D721Med (cell line): ENCODE measurements at regions not wholly inside any gene's neighbourhood (a gene's known extent, or its start where the extent isn't known, plus 50 kb on each side); places are given as distances from the start of the nearest gene placed in this dataset.

ENCODE experiments used
- DNase-seq: peaks from one replicate; pipeline ENCODE4 v3.0.0; 2011; ENCODE audit warnings: low spot score; ENCODE audit not compliant: insufficient read length
- FAIRE-seq: peaks from 2 replicates; lab custom pipeline; 2011; peaks lifted over from hg19 to GRCh38; lab: Jason Lieb, UNC
- TF ChIP-seq, protein P1 (sequence below): IDR thresholded peaks from 2 replicates; pipeline ENCODE4 v1.5.1; 2012; ENCODE audit warnings: mild to moderate bottlenecking, control low read depth; ENCODE audit not compliant: insufficient read depth; ENCODE audit errors: missing control alignments

- FAIRE-seq, result no peak
- TF ChIP-seq, protein P1, sequence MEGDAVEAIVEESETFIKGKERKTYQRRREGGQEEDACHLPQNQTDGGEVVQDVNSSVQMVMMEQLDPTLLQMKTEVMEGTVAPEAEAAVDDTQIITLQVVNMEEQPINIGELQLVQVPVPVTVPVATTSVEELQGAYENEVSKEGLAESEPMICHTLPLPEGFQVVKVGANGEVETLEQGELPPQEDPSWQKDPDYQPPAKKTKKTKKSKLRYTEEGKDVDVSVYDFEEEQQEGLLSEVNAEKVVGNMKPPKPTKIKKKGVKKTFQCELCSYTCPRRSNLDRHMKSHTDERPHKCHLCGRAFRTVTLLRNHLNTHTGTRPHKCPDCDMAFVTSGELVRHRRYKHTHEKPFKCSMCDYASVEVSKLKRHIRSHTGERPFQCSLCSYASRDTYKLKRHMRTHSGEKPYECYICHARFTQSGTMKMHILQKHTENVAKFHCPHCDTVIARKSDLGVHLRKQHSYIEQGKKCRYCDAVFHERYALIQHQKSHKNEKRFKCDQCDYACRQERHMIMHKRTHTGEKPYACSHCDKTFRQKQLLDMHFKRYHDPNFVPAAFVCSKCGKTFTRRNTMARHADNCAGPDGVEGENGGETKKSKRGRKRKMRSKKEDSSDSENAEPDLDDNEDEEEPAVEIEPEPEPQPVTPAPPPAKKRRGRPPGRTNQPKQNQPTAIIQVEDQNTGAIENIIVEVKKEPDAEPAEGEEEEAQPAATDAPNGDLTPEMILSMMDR, result no peak
- DNase-seq, result no peak
These were observed 150.6 kb upstream of the TSC22D1 start for GRCh38 chr13:44726778-44727177.

GRCh38 chr13:44726214-44726613 lies 150.1 kb upstream of the TSC22D1 start:
- no peak for FAIRE-seq
- DNase-seq, result no peak
- TF ChIP-seq, protein P1, result no peak

GRCh38 chr13:44719857-44720671 lies 143.9 kb upstream of the TSC22D1 start:
- DNase-seq (no peak), FAIRE-seq (no peak)
- TF ChIP-seq, protein P1, result no peak

DNA sequence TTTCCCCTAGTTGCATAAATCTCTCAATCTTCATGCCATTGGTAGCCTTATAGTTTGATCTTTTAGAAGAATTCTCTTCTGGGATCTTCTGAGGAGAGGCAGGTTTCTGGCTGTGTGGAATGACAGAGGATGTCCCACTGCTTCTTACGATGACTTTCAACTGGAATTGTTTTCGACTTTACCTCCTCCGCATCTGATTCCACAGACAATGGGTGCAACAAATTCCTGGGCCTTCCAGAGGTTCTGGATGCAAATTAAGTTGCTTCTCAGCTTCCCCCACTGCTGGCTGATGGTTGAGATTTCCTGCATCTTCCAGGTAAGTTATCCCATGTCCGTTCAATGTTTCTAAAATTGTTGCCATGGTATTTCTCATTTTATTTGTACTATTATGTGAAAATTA lies 142.3 kb upstream of the TSC22D1 start:
- TF ChIP-seq, protein P1, result no peak
- DNase-seq (no peak), FAIRE-seq (no peak)

DNA sequence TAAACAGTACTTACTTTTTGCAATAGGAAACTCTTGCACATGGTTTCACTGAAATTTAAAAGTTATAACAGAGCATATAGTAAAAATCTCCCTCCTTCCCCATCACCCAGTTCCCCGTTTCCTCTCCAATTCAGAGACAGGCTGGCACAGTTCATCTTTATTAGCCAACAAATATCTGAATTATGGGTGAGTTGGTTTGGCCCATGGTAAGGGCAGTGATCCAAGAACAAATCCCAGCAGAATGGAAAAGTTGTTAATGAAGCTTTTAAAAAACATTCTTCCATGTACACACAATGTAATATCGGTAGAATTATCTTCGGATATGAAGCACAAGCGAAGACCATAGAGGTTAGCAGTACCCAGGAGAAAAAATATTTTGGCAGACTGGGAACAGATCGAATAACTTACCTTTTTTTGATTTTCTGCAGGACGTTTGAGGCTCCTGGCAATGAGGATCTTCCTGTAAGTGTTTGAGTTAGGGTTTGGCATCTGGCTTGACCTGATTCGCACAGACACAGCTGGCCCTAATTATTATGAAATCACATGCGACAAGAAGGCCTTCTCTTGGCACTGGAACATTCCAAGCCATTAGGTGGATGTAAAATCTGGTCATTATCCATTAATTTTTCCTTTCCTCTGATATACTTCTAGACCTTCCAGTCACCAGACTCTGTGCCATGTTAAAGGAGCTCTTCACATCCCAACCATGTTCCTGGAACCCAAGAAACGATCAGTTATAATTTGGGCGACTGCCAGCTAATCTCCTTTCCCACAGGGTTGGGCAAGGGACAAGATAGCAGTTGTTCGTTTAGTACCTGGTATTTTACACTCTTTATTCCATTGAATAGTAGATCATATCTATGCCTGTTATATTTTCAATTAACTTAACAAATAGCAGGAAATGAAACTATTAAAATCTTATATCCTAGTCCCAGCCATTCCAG lies 139.4 kb upstream of the TSC22D1 start:
- DNase-seq (no peak), FAIRE-seq (no peak)
- TF ChIP-seq, protein P1, result no peak

DNA sequence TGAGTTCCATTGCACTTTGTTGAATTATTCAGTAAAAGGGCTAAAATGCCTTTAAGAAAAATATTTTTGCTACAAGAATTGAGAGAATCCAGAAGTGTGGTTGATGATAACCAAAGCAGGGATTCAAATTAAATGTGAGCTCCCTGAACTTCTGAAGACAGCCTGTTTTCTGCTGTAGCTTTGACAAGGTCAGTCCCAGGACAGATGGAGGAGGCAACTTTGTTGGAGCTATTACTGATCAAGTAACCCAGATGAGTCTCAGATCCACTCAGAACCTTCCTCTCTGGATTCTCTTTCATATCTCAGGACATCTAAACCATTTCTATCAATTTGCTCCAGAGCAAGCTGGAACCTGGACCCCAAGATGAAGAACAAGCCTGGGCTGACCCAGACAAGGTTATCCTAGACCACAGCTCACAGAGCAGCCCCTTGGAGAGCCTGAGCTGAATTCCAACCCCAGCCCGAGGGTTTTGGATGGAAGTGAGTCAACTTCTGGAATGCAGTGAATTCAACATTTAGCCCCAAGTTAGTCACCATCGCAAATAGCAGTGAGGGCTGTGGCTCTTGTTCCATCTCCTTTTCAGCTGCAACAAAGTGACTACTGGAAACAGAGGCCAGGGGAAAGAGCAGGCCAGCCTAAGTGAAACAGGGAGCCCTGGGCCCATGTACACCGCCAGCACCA lies 137.8 kb upstream of the TSC22D1 start:
- DNase-seq (no peak), FAIRE-seq (no peak)
- TF ChIP-seq, protein P1, result no peak
